Large intestine (tissue), 3 donors: ENCODE measurements at regions not wholly inside any gene's neighbourhood (a gene's known extent, or its start where the extent isn't known, plus 50 kb on each side); places are given as distances from the start of the nearest gene placed in this dataset.
A peak's percentile ranks its signal among the peaks of the same experiment; 100 is the strongest.

ENCODE experiments used
- DNase-seq, 2 donors: peaks; one replicate each; pipeline versions ENCODE4 v3.0.0 to v3.0.0-alpha.2; 2013
- H3K27ac ChIP-seq: one replicate; pipeline ENCODE4 v1.5.1; 2013; ENCODE audit warnings: low read length
- H3K27me3 ChIP-seq: 2 replicates; pipeline ENCODE4 v1.6.1; 2013; ENCODE audit warnings: low read length; ENCODE audit not compliant: control insufficient read depth, insufficient read depth
- H3K36me3 ChIP-seq: 2 replicates; pipeline ENCODE4 v1.6.1; 2013; ENCODE audit warnings: low read length; ENCODE audit not compliant: control insufficient read depth, insufficient read depth
- H3K4me1 ChIP-seq: one replicate; pipeline ENCODE4 v1.6.1; 2013; ENCODE audit warnings: low read length; ENCODE audit not compliant: control insufficient read depth, insufficient read depth
- H3K4me3 ChIP-seq: one replicate; pipeline ENCODE4 v1.5.1; 2013; ENCODE audit warnings: low read length
- H3K9me3 ChIP-seq: one replicate; pipeline ENCODE4 v1.6.1; 2013; ENCODE audit warnings: mild to moderate bottlenecking, low read depth, low read length, moderate library complexity; ENCODE audit not compliant: control insufficient read depth
- WGBS: methylation state at CpG from one replicate; pipeline ENCODE4 v1.1.5; 2013; ENCODE audit warnings: low lambda C conversion rate; ENCODE audit not compliant: insufficient coverage; 5-methylcytosine and 5-hydroxymethylcytosine counted together

DNA sequence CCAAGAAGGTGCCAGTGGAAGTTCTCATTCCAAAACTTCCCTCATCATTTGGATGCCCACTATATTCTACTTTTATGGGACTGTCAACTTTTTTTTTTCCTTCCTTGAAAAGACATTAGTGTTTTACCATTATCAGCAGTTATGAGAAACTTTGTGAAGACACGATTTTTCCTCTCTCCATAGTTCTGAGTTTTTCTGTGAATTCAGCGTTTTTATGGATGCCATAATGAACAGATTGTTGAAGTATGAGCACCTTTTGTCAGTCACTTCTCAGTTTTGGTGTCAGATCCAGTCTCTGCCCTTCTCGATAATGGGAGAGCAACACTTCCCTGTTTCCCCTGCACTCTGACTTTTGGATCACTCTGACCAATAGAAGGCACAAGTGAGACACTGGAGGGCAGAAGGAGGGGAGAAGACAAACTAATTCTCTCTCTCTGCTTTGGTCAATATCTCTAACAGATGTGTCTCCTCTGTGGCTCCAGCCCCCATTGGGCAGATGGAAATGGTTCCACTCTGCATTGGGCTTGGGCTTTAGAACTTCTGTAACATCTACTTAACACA is 53.5 kb upstream of the FN1 start:
- DNase-seq: no peak
- no peaks in the 10 kb centered on the region for H3K27me3 ChIP-seq
- H3K4me1 ChIP-seq: no peaks in the 10 kb centered on the region
- H3K27ac ChIP-seq: no peak overlapping the region
- no peak overlapping the region for H3K4me3 ChIP-seq
- H3K9me3 ChIP-seq: no peaks in the 10 kb centered on the region
- no peaks in the 10 kb centered on the region for H3K36me3 ChIP-seq
- WGBS: no CpG with 5 or more reads among the region's 3 CpGs

DNA sequence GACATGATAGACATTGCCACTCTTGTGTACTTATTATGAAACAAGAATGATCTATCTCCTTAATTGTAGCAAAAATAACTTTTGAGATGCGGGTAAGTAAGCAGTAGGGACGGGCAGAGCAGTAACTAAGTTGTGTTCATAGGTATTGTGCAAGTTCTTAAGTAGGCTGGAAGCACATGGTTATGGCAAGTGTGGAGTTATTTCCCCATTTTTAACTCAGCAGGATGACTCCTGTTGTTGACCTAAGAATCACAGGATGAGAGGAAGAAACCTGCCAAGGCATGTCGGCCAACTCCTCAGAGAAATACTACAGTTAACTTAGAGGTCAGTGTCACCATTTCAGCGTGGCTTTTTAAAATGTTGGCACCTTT is 51.1 kb upstream of the FN1 start:
- 100% methylated on average over 1 of the region's 4 CpGs for WGBS
- DNase-seq: peak in 1 of 2 donors; percentile 4

GRCh38 chr2:215486291-215487001 is 50.6 kb upstream of the FN1 start:
- 83% methylated on average over 1 of the region's 2 CpGs for WGBS
- H3K4me1 ChIP-seq: no peaks in the 10 kb centered on the region
- DNase-seq: no peak
- no peaks in the 10 kb centered on the region for H3K27me3 ChIP-seq
- H3K4me3 ChIP-seq: no peak overlapping the region
- H3K27ac ChIP-seq: no peak overlapping the region
- no peaks in the 10 kb centered on the region for H3K36me3 ChIP-seq
- no peaks in the 10 kb centered on the region for H3K9me3 ChIP-seq

More for the DNA sequence above, 51.1 kb upstream of the FN1 start:
- H3K9me3 ChIP-seq: no peaks in the 10 kb centered on the region
- no peak overlapping the region for H3K27ac ChIP-seq
- H3K4me1 ChIP-seq: no peaks in the 10 kb centered on the region
- H3K4me3 ChIP-seq: no peak overlapping the region
- no peaks in the 10 kb centered on the region for H3K27me3 ChIP-seq
- H3K36me3 ChIP-seq: no peaks in the 10 kb centered on the region
